ENCODE measurements at regions not wholly inside any gene's neighbourhood (a gene's known extent, or its start where the extent isn't known, plus 50 kb on each side); places are given as distances from the start of the nearest gene placed in this dataset.

DNA sequence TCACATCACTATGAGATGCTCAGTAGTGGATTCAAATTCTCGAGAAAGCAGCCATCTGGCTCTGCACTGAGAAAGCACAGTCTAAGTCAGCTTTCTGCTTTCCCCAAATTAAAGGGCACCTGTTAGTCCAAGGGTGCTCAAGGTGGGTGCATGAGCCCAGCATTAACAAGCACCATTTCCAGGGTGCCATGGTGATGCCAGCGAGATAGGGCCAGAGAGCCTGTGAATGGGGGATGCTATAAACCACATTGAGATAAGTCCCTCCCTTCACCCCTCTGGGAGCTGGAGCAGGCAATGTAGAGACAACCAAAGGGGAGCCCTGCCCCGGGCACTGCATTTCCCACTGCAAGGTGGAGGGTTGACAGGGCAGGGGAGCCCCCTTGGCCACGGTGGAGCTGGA is 568.2 kb downstream of the AJAP1 start:
- TF ChIP-seq, protein P1, sequence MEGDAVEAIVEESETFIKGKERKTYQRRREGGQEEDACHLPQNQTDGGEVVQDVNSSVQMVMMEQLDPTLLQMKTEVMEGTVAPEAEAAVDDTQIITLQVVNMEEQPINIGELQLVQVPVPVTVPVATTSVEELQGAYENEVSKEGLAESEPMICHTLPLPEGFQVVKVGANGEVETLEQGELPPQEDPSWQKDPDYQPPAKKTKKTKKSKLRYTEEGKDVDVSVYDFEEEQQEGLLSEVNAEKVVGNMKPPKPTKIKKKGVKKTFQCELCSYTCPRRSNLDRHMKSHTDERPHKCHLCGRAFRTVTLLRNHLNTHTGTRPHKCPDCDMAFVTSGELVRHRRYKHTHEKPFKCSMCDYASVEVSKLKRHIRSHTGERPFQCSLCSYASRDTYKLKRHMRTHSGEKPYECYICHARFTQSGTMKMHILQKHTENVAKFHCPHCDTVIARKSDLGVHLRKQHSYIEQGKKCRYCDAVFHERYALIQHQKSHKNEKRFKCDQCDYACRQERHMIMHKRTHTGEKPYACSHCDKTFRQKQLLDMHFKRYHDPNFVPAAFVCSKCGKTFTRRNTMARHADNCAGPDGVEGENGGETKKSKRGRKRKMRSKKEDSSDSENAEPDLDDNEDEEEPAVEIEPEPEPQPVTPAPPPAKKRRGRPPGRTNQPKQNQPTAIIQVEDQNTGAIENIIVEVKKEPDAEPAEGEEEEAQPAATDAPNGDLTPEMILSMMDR (IDR thresholded peaks at IDR 0.05): no peak
- ATAC-seq (ENCODE audit: low FRiP score) (no peak), DNase-seq (ENCODE audit: low spot score) (no peak)

DNA sequence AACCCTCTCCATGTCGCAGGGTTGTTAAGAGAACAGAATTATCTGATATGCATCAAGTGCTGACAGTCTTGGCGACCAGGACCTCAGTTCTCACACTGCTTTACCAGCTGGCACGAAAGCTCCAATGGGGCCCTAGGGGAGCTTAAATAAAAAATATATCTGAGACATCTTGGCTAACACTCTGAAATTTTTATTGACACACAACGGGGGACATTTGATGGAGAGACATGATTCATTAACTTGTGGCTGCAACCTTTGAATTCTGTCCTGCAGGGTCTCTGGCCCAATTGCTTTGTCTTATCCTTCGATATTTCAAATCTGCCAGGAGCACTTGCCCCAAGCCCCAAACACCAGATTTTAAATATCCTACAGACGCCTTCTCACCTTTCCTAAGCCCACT is 567.0 kb downstream of the AJAP1 start:
- TF ChIP-seq, protein P1 (IDR thresholded peaks at IDR 0.05): no peak
- DNase-seq (ENCODE audit: low spot score) (no peak), ATAC-seq (ENCODE audit: low FRiP score) (no peak)

DNA sequence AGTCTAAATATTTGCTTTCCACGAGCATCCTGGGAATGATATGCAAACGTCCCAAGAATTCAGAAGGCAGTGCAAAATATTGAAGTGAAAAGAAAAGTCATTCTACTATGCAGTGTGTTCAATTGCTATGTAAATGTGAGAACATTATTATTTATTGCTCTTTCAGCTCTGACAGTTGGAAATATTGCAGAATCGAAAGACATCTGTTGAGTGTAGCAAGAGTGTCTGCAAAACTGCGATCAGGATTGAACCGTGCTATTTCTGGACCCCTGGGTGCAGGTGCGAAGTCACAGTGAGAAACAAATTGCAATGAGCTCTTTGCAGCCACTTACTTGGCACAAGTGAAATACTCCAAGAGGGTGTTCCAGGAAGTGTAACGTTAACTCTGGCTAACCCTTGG is 566.4 kb downstream of the AJAP1 start:
- ATAC-seq (ENCODE audit: low FRiP score) (no peak), DNase-seq (ENCODE audit: low spot score) (no peak)
- TF ChIP-seq, protein P1 (IDR thresholded peaks at IDR 0.05): no peak

DNA sequence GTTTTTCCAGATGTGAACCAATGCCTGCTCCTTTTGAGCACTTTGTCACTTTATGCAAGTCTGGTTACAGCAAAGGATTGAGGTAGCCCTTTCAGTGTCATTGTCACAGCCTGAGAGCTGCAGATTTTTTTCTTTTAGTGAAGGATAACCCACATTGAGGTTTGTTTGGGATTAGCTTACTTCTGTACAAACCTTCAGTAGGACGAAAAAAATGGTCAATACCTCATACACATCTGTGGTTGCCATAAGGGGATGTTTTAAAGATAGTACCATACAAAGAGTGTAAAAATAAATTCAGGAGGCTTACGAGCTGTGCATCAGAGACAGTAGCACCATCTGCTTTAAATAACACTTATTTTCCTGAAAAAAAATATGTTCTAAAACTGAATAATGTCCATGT is 566.0 kb downstream of the AJAP1 start:
- DNase-seq (ENCODE audit: low spot score) (no peak), ATAC-seq (ENCODE audit: low FRiP score) (no peak)
- TF ChIP-seq, protein P1 (IDR thresholded peaks at IDR 0.05): no peak

DNA sequence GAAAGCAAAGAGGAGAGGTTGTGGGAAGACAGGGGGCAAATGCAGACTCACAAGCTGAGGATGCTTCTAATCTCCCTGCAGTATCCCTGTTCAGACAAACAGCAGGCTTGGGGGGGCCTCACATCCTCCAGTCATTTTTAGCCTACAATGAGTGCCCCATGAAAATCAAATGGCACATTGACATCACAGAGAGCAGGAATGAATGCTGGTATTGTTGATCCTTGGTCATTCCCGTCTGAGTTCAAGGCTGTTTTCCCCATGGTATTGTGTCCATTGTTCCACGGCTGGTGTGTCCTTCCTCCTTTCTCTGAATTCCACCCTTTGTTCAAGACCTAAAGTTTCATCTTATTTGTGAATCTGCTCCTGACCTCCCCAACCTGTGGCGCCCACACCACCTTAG is 545.6 kb downstream of the AJAP1 start:
- DNase-seq (ENCODE audit: low spot score) (no peak), ATAC-seq (ENCODE audit: low FRiP score) (no peak)
- TF ChIP-seq, protein P1 (IDR thresholded peaks at IDR 0.05): no peak

DNA sequence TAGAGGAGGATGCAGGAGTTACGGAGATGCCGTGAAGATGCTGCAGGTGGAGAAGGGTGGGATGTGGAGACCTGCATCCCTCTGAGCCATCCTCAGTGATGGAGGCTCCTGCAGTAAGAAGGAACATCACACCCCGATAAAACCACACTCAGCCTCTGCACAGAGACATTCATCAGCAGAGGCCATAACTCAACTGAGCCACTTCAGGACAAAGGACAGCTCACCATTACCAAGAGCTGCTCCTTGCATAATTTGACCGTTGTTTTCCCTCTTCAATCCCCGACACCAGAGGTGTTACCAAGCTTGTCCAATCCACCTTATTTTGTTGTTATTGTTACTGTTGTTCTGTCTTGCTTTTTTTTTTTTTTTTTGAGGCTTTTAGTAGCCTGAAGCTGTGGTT is 543.9 kb downstream of the AJAP1 start:
- ATAC-seq (ENCODE audit: low FRiP score) (no peak), DNase-seq (ENCODE audit: low spot score) (no peak)
- TF ChIP-seq, protein P1 (IDR thresholded peaks at IDR 0.05): no peak

DNA sequence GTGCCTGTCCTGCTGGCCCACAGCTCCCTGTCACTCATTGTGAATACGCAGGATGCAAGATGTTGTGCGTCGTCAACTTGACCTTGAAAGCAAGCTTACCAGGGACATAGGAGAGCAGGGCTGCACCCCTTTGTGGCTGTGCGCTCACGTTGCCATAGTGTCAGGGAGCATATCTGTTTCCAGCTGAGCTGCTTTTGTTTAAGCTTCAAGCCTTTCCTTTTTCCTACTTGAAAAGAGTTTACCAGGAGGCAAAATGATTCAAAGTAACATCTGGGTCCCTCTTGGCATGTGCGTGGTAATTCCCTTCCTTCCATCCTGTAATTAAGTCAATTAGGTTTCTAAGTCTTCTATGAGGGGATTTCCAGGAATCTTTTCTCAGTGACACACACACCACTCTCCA is 537.1 kb downstream of the AJAP1 start:
- DNase-seq (ENCODE audit: low spot score) (no peak), ATAC-seq (ENCODE audit: low FRiP score) (no peak)
- TF ChIP-seq, protein P1 (IDR thresholded peaks at IDR 0.05): no peak

Measured in omental fat pad (tissue), 3 donors.